Subcutaneous abdominal adipose tissue (tissue), 5 donors: ENCODE measurements at regions not wholly inside any gene's neighbourhood (a gene's known extent, or its start where the extent isn't known, plus 50 kb on each side); places are given as distances from the start of the nearest gene placed in this dataset.

Source experiments
- H3K27ac ChIP-seq: one replicate; pipeline ENCODE4 v1.7.0; 2013; ENCODE audit warnings: low read depth, mild to moderate bottlenecking, inconsistent platforms, low read length, moderate library complexity
- H3K27me3 ChIP-seq, 5 donors: one replicate each; pipeline ENCODE4 v1.7.0; 2013; ENCODE audit warnings: low read length in 5 of 5, inconsistent platforms in 1 of 5; ENCODE audit not compliant: control insufficient read depth in 5 of 5, insufficient read depth in 4 of 5
- H3K36me3 ChIP-seq, 5 donors: one replicate each; pipeline ENCODE4 v1.7.0; 2013; ENCODE audit warnings: low read length in 5 of 5; ENCODE audit not compliant: control insufficient read depth in 5 of 5, insufficient read depth in 5 of 5
- H3K4me1 ChIP-seq, 5 donors: one replicate each; pipeline ENCODE4 v1.7.0; 2013; ENCODE audit warnings: low read length in 5 of 5, mild to moderate bottlenecking in 3 of 5, moderate library complexity in 1 of 5; ENCODE audit not compliant: control insufficient read depth in 5 of 5, insufficient read depth in 5 of 5
- H3K4me3 ChIP-seq, 5 donors: one replicate each; pipeline ENCODE4 v1.7.0; 2013; ENCODE audit warnings: low read length in 5 of 5, low read depth in 1 of 5
- H3K9ac ChIP-seq, 5 donors: one replicate each; pipeline ENCODE4 v1.7.0; 2013; ENCODE audit warnings: low read length in 5 of 5, mild to moderate bottlenecking in 4 of 5, moderate library complexity in 3 of 5
- H3K9me3 ChIP-seq, 5 donors: one replicate each; pipeline ENCODE4 v1.7.0; 2013; ENCODE audit warnings: low read length in 5 of 5; ENCODE audit not compliant: control insufficient read depth in 5 of 5
- donor health status: healthy.
- donor health status: healthy.
- donor health status: healthy.
- donor health status: healthy.
- donor health status: healthy.

DNA sequence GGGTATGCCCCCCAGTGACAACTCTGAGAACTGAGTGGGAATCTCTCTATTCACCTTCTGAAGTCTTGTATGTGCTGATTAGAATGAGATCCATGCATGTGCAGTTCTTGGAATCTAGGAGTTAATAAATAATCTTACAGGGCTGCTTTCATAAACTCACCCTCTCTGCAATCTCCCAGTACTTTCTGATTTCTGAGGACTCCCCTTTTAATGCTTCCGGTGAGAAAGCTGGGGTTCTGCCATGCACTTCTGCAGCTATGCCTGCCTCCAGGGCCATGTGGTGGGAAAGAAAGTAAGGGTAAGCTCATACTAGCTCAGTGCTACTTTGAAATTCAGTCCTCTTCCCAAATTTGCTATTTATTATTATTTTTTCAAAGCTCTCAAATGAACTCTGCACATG, 432.9 kb downstream of the MTX2 start:
- no peak overlapping the region for H3K4me3 ChIP-seq
- no peaks in the 10 kb centered on the region for H3K9me3 ChIP-seq
- no peaks in the 10 kb centered on the region for H3K36me3 ChIP-seq
- no peaks in the 10 kb centered on the region for H3K4me1 ChIP-seq
- H3K9ac ChIP-seq: no peak overlapping the region
- no peak overlapping the region for H3K27ac ChIP-seq
- H3K27me3 ChIP-seq: no peaks in the 10 kb centered on the region

DNA sequence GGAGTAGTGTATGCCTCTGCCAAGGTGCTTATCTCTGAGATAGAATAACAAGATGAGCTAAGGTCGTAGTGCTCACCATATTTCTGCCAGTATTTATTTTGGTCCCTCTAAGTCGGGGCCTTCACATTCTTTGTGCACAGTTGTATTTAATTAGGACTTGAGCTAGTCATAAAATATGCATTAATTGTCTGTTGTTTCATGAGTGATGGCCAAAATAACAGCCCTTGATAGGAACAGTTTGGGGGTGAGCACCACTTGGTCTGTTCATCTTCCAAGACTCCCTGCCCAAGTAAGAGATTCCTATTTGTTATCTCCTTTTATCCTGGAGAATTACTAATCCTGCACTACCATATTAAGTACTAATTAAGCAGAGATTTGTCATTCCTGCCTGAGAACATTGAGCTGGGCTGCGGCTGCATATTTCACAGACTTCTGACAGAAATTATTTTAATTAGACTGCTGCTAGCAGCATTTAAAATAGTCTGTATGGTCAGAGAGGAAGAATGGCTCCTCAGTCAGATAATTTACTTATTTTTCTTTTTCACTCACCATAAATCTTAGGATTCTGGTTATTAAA, 435.1 kb downstream of the MTX2 start:
- Histone ChIP-seq H3K27ac (no peak overlapping the region), H3K4me1 (peaks cover 0 to 8% (median under 1%) of the 10 kb centered on the region in 5 donors), H3K9ac (no peak overlapping the region), H3K36me3 (no peaks in the 10 kb centered on the region), H3K4me3 (no peak overlapping the region), H3K27me3 (no peaks in the 10 kb centered on the region), H3K9me3 (no peaks in the 10 kb centered on the region)

DNA sequence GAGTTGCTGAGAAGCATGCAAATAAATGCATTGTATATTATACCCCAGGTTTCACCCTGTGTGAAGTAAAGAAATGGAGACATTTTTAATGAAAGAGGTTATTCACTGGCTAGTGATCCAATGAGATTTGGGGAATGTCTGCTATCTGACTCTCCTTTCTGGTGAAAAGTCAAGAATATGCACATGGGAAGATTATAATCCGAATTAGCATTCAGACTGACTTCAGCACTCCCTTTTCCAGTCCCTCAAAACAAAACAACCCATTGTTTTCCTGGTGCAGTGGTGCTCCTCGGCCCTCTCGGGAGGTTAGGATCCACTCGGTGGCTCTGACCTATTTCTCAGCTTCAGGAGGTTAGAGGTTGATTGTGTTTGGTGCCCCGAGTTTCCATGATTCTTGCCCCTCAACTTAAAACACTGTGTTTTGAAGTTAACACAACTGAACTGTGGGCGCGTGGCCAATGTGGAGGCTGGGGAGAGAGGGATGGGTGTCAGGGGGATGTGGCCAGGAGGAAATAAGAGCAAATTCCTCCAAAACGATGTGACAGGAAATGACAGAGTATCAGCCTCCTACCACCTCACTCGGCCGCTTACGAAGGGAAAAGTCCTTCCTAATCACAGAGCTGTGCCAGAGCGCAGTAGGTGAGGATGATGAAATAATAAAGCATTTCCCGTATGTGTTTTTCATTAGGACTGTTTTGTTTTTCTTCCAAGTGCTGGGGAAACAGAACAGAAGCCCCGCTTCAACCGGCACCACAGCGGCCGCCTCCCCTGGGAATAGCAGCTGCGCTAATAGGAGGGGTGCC, 440.1 kb downstream of the MTX2 start:
- Histone ChIP-seq H3K4me3 (peak overlapping the region; percentile 9 to 40 (median 12)), H3K27ac (no peak overlapping the region), H3K9ac (no peak overlapping the region), H3K9me3 (no peaks in the 10 kb centered on the region), H3K36me3 (no peaks in the 10 kb centered on the region), H3K27me3 (no peaks in the 10 kb centered on the region), H3K4me1 (peaks cover 0 to 13% (median 6%) of the 10 kb centered on the region in 5 donors)

DNA sequence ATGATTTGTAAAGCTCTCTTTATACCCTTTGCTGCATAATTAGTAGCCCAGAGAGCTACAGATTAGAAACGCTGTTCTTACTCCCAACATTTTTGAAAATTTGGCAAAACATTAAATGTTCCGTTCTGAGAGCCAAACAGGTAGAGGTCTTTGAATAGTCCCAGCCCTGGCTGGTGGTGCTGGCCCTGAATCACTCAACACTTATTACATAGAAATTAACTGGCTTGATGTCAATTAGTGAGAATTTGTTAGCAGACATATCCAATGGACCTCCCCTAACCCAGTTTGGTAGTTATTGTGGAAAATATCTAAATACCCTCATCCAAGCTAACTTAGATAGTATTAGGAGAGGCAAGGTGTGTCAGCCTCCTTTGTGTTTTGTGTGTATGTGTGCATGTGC, 440.7 kb downstream of the MTX2 start:
- no peaks in the 10 kb centered on the region for H3K36me3 ChIP-seq
- no peak overlapping the region for H3K9ac ChIP-seq
- no peak overlapping the region for H3K27ac ChIP-seq
- H3K9me3 ChIP-seq: no peaks in the 10 kb centered on the region
- H3K27me3 ChIP-seq: no peaks in the 10 kb centered on the region
- peaks cover 0 to 13% (median 6%) of the 10 kb centered on the region in 5 donors for H3K4me1 ChIP-seq
- peak overlapping the region in 3 of 5 donors; percentile 11 to 40 (median 12) for H3K4me3 ChIP-seq

DNA sequence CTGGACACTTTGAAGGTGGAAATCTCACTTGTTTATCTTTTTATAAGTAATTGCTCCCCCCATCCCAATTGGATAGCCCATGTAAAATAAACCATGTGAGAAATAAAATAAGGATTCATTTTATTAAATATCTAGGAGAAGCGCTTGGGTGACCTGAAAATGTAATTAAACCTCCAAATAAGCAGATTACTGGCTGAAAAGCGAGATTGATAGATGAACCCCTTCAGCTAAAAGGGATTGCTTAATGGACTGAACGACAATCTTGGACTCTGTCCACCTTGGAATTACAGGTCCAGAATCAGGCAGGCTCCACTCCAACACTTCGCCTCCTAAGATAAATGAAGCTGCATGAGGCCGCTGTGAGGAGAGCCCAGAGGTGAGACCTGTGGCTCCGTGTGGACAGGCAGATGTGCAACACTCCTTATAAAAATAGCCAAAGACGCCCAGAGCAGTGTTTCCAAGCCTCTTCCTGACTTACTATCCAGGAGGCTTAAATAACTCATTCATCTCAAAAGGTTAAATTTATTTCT, 441.5 kb downstream of the MTX2 start:
- no peaks in the 10 kb centered on the region for H3K9me3 ChIP-seq
- peaks cover 0 to 13% (median 6%) of the 10 kb centered on the region in 5 donors for H3K4me1 ChIP-seq
- H3K27ac ChIP-seq: no peak overlapping the region
- H3K27me3 ChIP-seq: no peaks in the 10 kb centered on the region
- no peak overlapping the region for H3K9ac ChIP-seq
- H3K4me3 ChIP-seq: no peak overlapping the region
- no peaks in the 10 kb centered on the region for H3K36me3 ChIP-seq

DNA sequence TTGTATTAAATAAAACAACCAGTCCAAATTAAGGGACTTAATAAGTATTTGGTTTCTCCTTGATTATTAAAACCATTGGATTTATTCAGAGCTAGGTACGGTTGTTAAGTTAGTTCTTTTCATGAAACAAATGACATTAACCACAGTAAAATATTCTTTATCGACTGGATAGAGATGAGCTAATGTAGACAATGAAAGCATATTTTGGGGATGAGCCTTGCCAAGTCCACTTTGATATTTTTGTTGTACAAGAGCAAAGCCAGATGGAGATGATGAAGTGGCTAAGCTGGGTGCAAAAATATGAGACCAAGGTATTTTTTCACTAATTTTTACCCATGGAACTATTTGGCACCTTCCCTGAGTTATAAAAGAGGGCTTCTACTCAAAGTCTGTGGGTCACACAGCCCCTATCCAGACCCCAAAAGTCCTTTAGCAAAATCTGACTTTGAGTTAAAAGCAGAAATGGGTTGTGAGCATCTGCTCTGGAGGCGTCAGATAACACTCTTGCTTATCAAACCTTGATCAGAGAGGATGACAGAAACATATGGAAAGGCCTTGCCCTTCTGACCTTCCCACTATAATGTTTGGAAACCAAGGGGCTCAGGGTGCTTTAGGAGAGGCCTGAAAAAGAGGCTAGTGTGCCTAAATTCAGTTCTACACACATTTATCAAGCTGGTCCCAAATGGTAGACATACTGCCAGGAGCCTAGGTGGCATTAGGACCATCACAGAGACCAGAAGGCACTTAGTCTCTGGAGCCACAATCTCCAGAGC, 456.8 kb downstream of the MTX2 start:
- Histone ChIP-seq H3K4me3 (no peak overlapping the region), H3K9ac (no peak overlapping the region), H3K27me3 (no peaks in the 10 kb centered on the region)

DNA sequence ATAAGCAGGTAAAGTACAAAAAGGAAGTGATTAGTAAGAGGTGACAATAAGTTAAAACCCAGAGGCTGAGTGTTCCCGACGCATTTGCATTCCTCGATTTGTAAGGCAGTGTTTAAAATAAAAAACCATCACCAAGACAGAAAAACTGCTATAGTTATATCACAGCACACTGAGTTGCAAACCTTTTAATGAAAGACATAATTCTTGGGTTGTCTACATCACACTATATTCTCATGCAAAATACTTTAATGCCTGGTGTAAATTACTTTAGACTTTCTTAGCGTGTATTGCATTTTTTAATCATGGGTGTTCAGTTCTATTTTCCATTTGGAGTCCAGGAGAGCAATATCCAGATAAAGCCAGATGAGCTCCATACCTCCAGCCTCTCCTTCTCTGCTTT, 458.5 kb downstream of the MTX2 start:
- Histone ChIP-seq H3K27me3 (no peaks in the 10 kb centered on the region), H3K27ac (no peak overlapping the region), H3K4me1 (peaks cover 2 to 14% (median 12%) of the 10 kb centered on the region in 5 donors), H3K9ac (no peak overlapping the region), H3K36me3 (no peaks in the 10 kb centered on the region), H3K9me3 (no peaks in the 10 kb centered on the region), H3K4me3 (no peak overlapping the region)

More for the DNA sequence above, 456.8 kb downstream of the MTX2 start:
- Histone ChIP-seq H3K36me3 (no peaks in the 10 kb centered on the region), H3K27ac (no peak overlapping the region), H3K9me3 (no peaks in the 10 kb centered on the region), H3K4me1 (peaks cover 2 to 14% (median 12%) of the 10 kb centered on the region in 5 donors)

DNA sequence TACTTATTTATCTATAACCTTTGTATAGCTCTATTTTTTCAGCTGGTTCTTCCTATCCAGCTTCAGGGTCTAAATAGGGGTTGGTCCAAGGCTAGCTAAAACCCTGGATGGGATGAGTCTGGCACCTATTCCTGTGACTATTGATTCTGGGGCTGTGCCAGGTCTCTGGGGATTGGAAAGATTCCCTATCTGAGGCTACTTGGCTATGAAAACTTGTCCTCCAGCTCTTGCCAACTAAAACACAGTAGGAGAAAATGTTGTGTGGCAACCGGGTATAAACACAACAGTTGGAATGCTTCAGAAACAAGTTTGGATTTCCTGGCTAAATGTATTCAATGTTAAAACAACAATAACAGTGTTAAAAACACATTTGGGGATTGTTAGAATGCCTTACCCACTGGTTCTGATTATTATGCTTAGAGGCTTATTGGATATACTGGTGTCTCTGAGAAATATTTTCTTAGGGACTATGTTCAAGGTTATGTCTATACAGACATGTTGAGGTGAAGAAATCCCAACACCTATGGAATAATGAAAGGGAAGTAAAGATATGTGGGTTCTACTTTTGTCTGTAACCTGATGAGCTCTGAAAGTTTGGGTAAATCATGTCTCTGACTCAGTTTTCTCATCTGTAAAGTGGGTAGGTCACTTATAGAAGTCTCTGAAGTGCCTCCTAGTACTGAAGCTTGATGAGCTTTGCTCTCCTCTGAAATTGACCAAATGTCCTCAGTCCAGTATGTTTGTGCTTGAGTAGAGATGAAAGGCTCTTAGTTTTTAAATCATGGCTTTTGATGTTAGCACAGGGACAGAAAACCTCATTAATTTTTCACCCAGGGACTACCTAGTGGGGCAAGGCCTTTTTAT, 460.7 kb downstream of the MTX2 start:
- no peaks in the 10 kb centered on the region for H3K9me3 ChIP-seq
- H3K4me1 ChIP-seq: peaks cover 2 to 14% (median 12%) of the 10 kb centered on the region in 5 donors
- H3K27ac ChIP-seq: no peak overlapping the region
- H3K27me3 ChIP-seq: no peaks in the 10 kb centered on the region
- no peaks in the 10 kb centered on the region for H3K36me3 ChIP-seq
- H3K9ac ChIP-seq: no peak overlapping the region
- no peak overlapping the region for H3K4me3 ChIP-seq

DNA sequence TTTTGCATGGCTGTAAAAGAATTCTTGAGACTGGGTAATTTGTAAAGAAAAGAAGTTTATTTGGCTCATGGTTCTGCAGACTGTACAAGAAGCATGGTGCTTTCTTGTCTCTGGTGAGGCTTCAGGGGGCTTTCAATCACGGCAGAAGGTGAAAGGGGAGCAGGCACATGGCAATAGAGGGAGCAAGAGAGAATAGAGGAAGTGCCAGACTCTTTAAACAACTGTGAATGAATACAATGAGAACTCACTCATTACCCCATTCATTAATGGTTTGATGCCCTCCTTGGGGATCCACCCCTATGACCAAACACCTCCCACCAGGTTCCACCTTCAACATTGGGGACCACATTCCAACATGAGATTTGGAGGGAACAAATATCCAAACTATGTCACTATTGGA, 463.5 kb downstream of the MTX2 start:
- no peaks in the 10 kb centered on the region for H3K36me3 ChIP-seq
- H3K27ac ChIP-seq: no peak overlapping the region

More for the DNA sequence above, 463.5 kb downstream of the MTX2 start:
- no peaks in the 10 kb centered on the region for H3K27me3 ChIP-seq
- H3K4me3 ChIP-seq: no peak overlapping the region
- no peaks in the 10 kb centered on the region for H3K9me3 ChIP-seq
- H3K9ac ChIP-seq: no peak overlapping the region
- peaks cover 2 to 14% (median 12%) of the 10 kb centered on the region in 5 donors for H3K4me1 ChIP-seq
